Breast epithelium (tissue), 4 donors: ENCODE measurements at regions not wholly inside any gene's neighbourhood (a gene's known extent, or its start where the extent isn't known, plus 50 kb on each side); places are given as distances from the start of the nearest gene placed in this dataset.

Source experiments
- DNase-seq, 2 donors: peaks; one replicate each; pipeline ENCODE4 v3.0.0-alpha.2; 2019; ENCODE audit warnings: low spot score in 2 of 2
- H3K27ac ChIP-seq, 2 donors: fragments of 200-600 bp; sonication (generic) in 1 of 2; one replicate each; pipeline ENCODE4 v1.5.1; 2016 to 2019; ENCODE audit warnings: mild to moderate bottlenecking in 1 of 2
- H3K27me3 ChIP-seq, 2 donors: fragments of 200-600 bp; sonication (generic) in 1 of 2; one replicate each; pipeline versions ENCODE4 v1.5.1 to v1.6.0; 2017 to 2019; ENCODE audit warnings: control low read depth in 1 of 2, mild to moderate bottlenecking in 1 of 2
- H3K36me3 ChIP-seq: fragments of 200-600 bp; one replicate; pipeline ENCODE4 v1.5.1; 2019
- H3K4me1 ChIP-seq, 2 donors: fragments of 200-600 bp; sonication (generic); one replicate each; pipeline ENCODE4 v1.5.1; 2016 to 2019; ENCODE audit warnings: control low read depth in 1 of 2
- H3K4me3 ChIP-seq, 3 donors: fragments of 200-600 bp; sonication (generic); 1 replicate in 2 of 3; 2 replicates in 1 of 3; pipeline ENCODE4 v1.5.1; 2016 to 2019; ENCODE audit warnings: mild to moderate bottlenecking in 3 of 3, moderate library complexity in 2 of 3
- H3K9me3 ChIP-seq, 2 donors: fragments of 200-600 bp; sonication (generic) in 1 of 2; one replicate each; pipeline ENCODE4 v1.5.1; 2016 to 2019; ENCODE audit warnings: control low read depth in 1 of 2
- POLR2A ChIP-seq: fragments of 450-650 bp; IDR thresholded peaks from one replicate; pipeline ENCODE4 v1.6.1; 2016; ENCODE audit warnings: antibody characterized with exemption, mild to moderate bottlenecking, moderate library complexity
- POLR2AphosphoS5 ChIP-seq, 3 donors: sonication (generic); formaldehyde crosslinking; IDR thresholded peaks; one replicate each; pipeline ENCODE4 v1.6.1; 2017; ENCODE audit warnings: antibody characterized with exemption in 3 of 3
- intact Hi-C: fragments of 100-400 bp; cut with DNase I; formaldehyde crosslinking; loops from one replicate; pipeline ENCODE4 v1.15.1; 2023; ENCODE audit warnings: low total_unique reads
- TF ChIP-seq, protein P1 (sequence below), 3 donors: fragments of 450-650 bp; IDR thresholded peaks; one replicate each; pipeline ENCODE4 v1.5.1; 2016 to 2017; ENCODE audit warnings: antibody characterized with exemption in 3 of 3, mild to moderate bottlenecking in 3 of 3, moderate library complexity in 3 of 3

DNA sequence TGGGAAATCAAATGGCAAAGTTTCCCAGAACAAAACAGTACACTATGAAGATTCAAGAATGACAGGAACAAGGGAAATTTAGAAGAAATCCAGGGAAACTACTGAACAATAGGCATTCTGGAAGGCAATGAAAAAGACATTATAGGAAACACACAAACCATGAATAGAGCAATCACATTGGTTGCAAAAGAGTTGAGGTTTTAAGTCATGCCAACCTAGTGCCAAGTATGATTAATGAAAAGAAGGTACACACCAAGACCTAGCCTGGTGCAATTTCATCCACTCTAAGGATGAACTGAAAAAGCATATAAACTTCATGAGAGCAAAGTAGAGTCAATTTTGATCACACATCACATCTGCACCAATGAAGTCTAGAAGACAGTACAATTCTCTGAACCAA, 326.9 kb downstream of the PDHA2 start:
- intact Hi-C loops, result no loop called here
- TF ChIP-seq, protein P1, sequence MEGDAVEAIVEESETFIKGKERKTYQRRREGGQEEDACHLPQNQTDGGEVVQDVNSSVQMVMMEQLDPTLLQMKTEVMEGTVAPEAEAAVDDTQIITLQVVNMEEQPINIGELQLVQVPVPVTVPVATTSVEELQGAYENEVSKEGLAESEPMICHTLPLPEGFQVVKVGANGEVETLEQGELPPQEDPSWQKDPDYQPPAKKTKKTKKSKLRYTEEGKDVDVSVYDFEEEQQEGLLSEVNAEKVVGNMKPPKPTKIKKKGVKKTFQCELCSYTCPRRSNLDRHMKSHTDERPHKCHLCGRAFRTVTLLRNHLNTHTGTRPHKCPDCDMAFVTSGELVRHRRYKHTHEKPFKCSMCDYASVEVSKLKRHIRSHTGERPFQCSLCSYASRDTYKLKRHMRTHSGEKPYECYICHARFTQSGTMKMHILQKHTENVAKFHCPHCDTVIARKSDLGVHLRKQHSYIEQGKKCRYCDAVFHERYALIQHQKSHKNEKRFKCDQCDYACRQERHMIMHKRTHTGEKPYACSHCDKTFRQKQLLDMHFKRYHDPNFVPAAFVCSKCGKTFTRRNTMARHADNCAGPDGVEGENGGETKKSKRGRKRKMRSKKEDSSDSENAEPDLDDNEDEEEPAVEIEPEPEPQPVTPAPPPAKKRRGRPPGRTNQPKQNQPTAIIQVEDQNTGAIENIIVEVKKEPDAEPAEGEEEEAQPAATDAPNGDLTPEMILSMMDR (IDR thresholded peaks at IDR 0.05), result no peak
- TF ChIP-seq POLR2AphosphoS5 (IDR thresholded peaks at IDR 0.05) (no peak), POLR2A (no peak)

DNA sequence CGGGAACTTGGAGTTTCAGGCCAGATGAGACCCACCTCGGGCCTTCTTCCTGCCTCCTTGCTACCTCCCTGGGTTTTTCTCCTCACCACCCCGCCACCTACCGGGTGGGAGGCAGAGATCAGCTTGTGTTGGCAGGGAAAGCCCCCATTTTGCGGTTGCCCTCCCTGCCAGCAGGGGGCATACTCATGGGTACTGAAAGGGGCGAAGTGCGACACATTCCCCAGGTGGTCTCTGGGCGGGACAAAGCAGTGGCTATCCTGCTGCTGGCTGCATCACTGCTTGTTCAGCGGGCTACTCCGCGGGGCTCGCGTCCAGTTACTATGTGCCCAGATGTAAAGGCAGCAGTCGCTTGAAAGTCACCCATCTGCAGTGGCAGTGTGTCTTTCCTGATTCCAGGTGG, 330.3 kb downstream of the PDHA2 start:
- no peak overlapping the region for H3K27ac ChIP-seq
- TF ChIP-seq, protein P1 (IDR thresholded peaks at IDR 0.05), result no peak
- TF ChIP-seq POLR2AphosphoS5 (IDR thresholded peaks at IDR 0.05) (no peak), POLR2A (no peak)
- H3K4me1 ChIP-seq, result no peaks in the 10 kb centered on the region
- no peak overlapping the region for H3K4me3 ChIP-seq
- no peaks in the 10 kb centered on the region for H3K36me3 ChIP-seq
- no peak for DNase-seq
- no peaks in the 10 kb centered on the region for H3K9me3 ChIP-seq
- intact Hi-C loops, result no loop called here
- no peaks in the 10 kb centered on the region for H3K27me3 ChIP-seq

More for the DNA sequence above, 326.9 kb downstream of the PDHA2 start:
- no peaks in the 10 kb centered on the region for H3K36me3 ChIP-seq
- H3K27me3 ChIP-seq, result no peaks in the 10 kb centered on the region
- no peaks in the 10 kb centered on the region for H3K9me3 ChIP-seq
- H3K4me1 ChIP-seq, result no peaks in the 10 kb centered on the region
- H3K27ac ChIP-seq, result no peak overlapping the region
- DNase-seq, result no peak
- H3K4me3 ChIP-seq, result no peak overlapping the region

DNA sequence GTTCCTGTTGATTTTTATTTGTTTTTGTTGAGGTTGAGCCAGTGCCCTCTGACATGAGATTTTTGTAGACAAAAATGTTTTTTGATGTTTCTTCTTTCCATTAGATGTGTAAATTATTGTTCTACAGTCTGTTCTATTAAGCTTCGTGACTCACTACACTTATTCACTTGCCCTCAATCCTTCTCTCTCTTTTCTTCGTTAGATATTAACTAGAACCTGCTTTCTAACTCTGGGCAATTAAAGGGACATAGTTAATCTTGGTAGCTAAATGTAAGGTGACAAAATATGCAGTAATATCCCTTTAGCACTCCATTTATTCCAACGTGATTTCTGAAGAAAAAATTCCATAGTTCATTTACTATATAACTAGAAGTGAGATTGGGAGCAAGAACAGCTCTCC, 333.9 kb downstream of the PDHA2 start:
- no peak overlapping the region for H3K4me3 ChIP-seq
- DNase-seq, result no peak
- H3K27me3 ChIP-seq, result no peaks in the 10 kb centered on the region
- TF ChIP-seq, protein P1 (IDR thresholded peaks at IDR 0.05), result no peak
- TF ChIP-seq POLR2A (no peak), POLR2AphosphoS5 (IDR thresholded peaks at IDR 0.05) (no peak)
- H3K9me3 ChIP-seq, result no peaks in the 10 kb centered on the region
- H3K36me3 ChIP-seq, result no peaks in the 10 kb centered on the region
- H3K4me1 ChIP-seq, result no peaks in the 10 kb centered on the region
- no peak overlapping the region for H3K27ac ChIP-seq
- intact Hi-C loops, result no loop called here

DNA sequence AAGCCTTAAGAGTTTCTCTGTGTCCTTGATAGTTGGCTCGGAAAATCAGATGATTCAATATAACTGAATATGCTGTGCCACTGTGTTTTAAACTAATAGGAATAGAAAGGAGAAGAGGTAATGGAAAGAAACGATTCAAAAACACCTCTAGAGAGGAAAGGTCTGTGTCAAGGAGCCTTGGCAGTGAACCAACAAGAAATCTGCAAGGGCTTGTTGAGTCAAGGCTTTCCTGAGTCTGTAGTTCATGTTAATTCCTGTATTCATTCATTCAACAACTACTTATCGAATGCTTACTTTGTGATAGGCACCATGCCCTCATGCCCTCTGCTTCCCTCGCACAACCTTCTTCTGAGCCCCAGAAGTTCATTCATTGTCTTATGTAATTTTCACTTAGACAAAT, 336.0 kb downstream of the PDHA2 start:
- TF ChIP-seq, protein P1 (IDR thresholded peaks at IDR 0.05), result no peak
- TF ChIP-seq POLR2A (no peak), POLR2AphosphoS5 (IDR thresholded peaks at IDR 0.05) (no peak)
- intact Hi-C loops, result no loop called here
- no peaks in the 10 kb centered on the region for H3K36me3 ChIP-seq
- H3K9me3 ChIP-seq, result no peaks in the 10 kb centered on the region
- no peak overlapping the region for H3K4me3 ChIP-seq
- H3K27ac ChIP-seq, result no peak overlapping the region
- no peak for DNase-seq
- H3K27me3 ChIP-seq, result no peaks in the 10 kb centered on the region
- H3K4me1 ChIP-seq, result no peaks in the 10 kb centered on the region

DNA sequence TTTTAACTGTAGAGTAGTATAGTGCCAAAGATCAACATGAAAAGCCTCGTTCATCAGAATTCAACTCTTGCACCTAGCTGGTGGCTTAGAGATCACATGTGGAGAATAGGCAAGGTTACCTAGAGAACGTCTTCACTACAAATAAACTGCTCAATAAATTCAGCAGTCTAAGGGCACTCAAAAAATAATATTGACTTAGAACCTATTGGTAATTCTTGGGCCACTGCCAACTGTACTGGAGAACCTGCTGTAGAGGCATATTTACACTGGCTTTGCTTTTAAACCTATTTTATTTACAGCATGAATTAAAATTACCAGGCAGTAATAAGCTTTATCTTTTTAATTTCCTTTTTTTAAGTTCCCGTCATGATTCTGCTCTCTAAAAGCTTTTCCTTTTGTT, 343.7 kb downstream of the PDHA2 start:
- H3K27ac ChIP-seq, result no peak overlapping the region
- no peaks in the 10 kb centered on the region for H3K4me1 ChIP-seq
- TF ChIP-seq POLR2AphosphoS5 (IDR thresholded peaks at IDR 0.05), result no peak
- TF ChIP-seq, protein P1 (IDR thresholded peaks at IDR 0.05), result no peak
- TF ChIP-seq POLR2A, result no peak
- no peak for DNase-seq
- H3K27me3 ChIP-seq, result no peaks in the 10 kb centered on the region
- no peaks in the 10 kb centered on the region for H3K9me3 ChIP-seq
- intact Hi-C loops, result no loop called here
- H3K36me3 ChIP-seq, result no peaks in the 10 kb centered on the region
- H3K4me3 ChIP-seq, result no peak overlapping the region
